ENCODE measurements at regions not wholly inside any gene's neighbourhood (a gene's known extent, or its start where the extent isn't known, plus 50 kb on each side); places are given as distances from the start of the nearest gene placed in this dataset.

- no peaks in the 10 kb centered on the region for H3K27me3 ChIP-seq (ENCODE audit: control insufficient read depth, insufficient read depth, low read length)
- TF ChIP-seq CTCF (IDR thresholded peaks at IDR 0.05; ENCODE audit: low read depth, low read length) = no peak
- H3K9me3 ChIP-seq (ENCODE audit: control insufficient read depth, insufficient read depth, low read length) = peaks cover 45% of the 10 kb centered on the region
- no peak overlapping the region for H3K4me3 ChIP-seq (ENCODE audit: low read depth, low read length)
- no peak overlapping the region for H3K27ac ChIP-seq (ENCODE audit: low read depth, low read length)
- ChIA-PET CTCF (no interaction called here), POLR2A (no interaction called here)
- no peak for DNase-seq (ENCODE audit: low read depth, low spot score)
Measured at GRCh38 chr5:2194236-2194555, 311.5 kb upstream of the IRX4 start.

- no peak overlapping the region for H3K27ac ChIP-seq (ENCODE audit: low read depth, low read length)
- ChIA-PET POLR2A (no interaction called here), CTCF (no interaction called here)
- TF ChIP-seq CTCF (IDR thresholded peaks at IDR 0.05; ENCODE audit: low read depth, low read length) = no peak
- peaks cover 47% of the 10 kb centered on the region for H3K9me3 ChIP-seq (ENCODE audit: control insufficient read depth, insufficient read depth, low read length)
- H3K4me3 ChIP-seq (ENCODE audit: low read depth, low read length) = no peak overlapping the region
- DNase-seq (ENCODE audit: low read depth, low spot score) = no peak
- H3K27me3 ChIP-seq (ENCODE audit: control insufficient read depth, insufficient read depth, low read length) = no peaks in the 10 kb centered on the region
Measured at GRCh38 chr5:2193542-2194235, 311.0 kb upstream of the IRX4 start.

DNA sequence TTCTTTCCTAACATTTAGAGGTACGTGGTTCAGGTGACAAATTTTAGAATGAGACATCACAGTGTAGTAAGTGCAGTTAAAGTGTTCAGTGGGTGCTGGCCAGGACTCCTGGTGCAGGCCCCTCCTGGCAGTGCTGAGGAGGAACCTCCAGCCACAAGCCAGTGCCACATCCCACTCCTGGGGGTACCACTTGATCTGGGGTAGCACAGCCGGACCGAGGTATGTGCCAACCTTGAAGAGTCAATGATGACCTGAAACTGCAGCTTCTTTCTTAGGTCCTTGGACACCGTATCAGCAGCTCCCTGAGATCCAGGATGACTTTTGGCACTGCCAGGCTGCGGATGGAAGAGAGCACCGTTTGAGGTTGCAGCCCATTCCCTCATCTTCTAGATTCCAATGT lies 310.4 kb upstream of the IRX4 start:
- H3K27ac ChIP-seq (ENCODE audit: low read depth, low read length) = no peak overlapping the region
- ChIA-PET POLR2A (no interaction called here), CTCF (no interaction called here)
- no peak for DNase-seq (ENCODE audit: low read depth, low spot score)
- H3K9me3 ChIP-seq (ENCODE audit: control insufficient read depth, insufficient read depth, low read length) = peaks cover 49% of the 10 kb centered on the region
- no peak overlapping the region for H3K4me3 ChIP-seq (ENCODE audit: low read depth, low read length)
- no peaks in the 10 kb centered on the region for H3K27me3 ChIP-seq (ENCODE audit: control insufficient read depth, insufficient read depth, low read length)
- TF ChIP-seq CTCF (IDR thresholded peaks at IDR 0.05; ENCODE audit: low read depth, low read length) = no peak

DNA sequence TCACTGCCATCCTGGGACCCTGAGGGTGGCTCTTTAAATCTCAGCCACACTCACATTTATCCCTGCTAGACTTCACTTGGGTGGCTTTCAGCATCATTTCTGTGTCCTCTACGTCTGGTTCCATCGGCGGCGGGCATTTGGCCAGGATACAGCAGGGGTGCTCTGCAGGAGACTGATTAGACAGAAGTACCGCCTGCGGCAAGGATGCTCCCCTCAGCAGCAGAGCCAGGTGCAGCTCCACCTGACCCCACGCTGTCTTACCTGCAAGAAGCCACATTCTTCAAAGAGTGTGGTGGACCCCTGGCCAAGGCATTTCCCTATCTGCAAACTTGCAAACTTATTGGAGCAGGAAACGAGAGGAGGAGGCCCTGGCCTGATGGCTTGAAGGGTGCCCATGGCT lies 309.8 kb upstream of the IRX4 start:
- H3K4me3 ChIP-seq (ENCODE audit: low read depth, low read length) = no peak overlapping the region
- ChIA-PET POLR2A (no interaction called here), CTCF (no interaction called here)
- DNase-seq (ENCODE audit: low read depth, low spot score) = no peak
- H3K9me3 ChIP-seq (ENCODE audit: control insufficient read depth, insufficient read depth, low read length) = peaks cover 54% of the 10 kb centered on the region
- no peaks in the 10 kb centered on the region for H3K27me3 ChIP-seq (ENCODE audit: control insufficient read depth, insufficient read depth, low read length)
- TF ChIP-seq CTCF (IDR thresholded peaks at IDR 0.05; ENCODE audit: low read depth, low read length) = no peak
- no peak overlapping the region for H3K27ac ChIP-seq (ENCODE audit: low read depth, low read length)

DNA sequence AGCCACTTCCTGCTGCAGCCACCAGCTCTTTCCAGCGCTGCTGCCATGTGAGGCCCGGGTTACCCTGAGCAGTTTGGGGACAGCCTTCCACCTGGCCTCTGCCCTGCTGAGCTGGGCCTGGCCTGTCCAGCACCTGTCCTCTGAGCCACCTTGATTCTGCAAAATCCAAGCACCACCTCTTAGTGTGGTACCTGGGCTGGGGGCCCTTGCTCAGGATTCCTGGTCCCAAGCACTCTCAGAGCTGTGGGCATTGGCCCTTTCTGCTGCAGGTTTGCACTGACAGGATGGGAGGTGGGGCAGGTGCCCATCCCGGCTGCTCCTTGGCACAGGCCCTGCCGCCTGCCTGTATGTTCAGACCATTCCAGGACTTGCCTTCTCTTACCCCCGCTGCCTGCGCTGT lies 309.2 kb upstream of the IRX4 start:
- POLR2A ChIA-PET = no interaction called here
- CTCF ChIA-PET = no interaction called here
- Histone ChIP-seq H3K4me3 (ENCODE audit: low read depth, low read length) (no peak overlapping the region), H3K27me3 (ENCODE audit: control insufficient read depth, insufficient read depth, low read length) (no peaks in the 10 kb centered on the region), H3K9me3 (ENCODE audit: control insufficient read depth, insufficient read depth, low read length) (peaks cover 54% of the 10 kb centered on the region), H3K27ac (ENCODE audit: low read depth, low read length) (no peak overlapping the region)
- TF ChIP-seq CTCF (IDR thresholded peaks at IDR 0.05; ENCODE audit: low read depth, low read length) = no peak
- no peak for DNase-seq (ENCODE audit: low read depth, low spot score)
